ENCODE measurements at regions not wholly inside any gene's neighbourhood (a gene's known extent, or its start where the extent isn't known, plus 50 kb on each side); places are given as distances from the start of the nearest gene placed in this dataset.
"Not testable (repeated sequence)": the region's sequence is repeated elsewhere in the genome, so short reads cannot be mapped to it uniquely, and the experiment has no call there.

GRCh38 chr7:26964156-26964808, 99.9 kb upstream of the SKAP2 start:
- in situ Hi-C loops (cut with HindIII; ENCODE audit: low pct_ligation_motif_present, low pct_unique_long_range_greater_than_20kb, low sequenced_read_pairs) = no loop called here
- no peak for DNase-seq

- DNase-seq = peak; percentile 46
- in situ Hi-C loops (cut with HindIII; ENCODE audit: low pct_ligation_motif_present, low pct_unique_long_range_greater_than_20kb, low sequenced_read_pairs) = no loop called here
These were observed 94.9 kb upstream of the SKAP2 start for GRCh38 chr7:26959290-26959689.

- in situ Hi-C loops (cut with HindIII; ENCODE audit: low pct_ligation_motif_present, low pct_unique_long_range_greater_than_20kb, low sequenced_read_pairs) = no loop called here
- DNase-seq = peak; percentile 91
These were observed 94.4 kb upstream of the SKAP2 start for GRCh38 chr7:26958834-26959233.

- no peak for DNase-seq
- in situ Hi-C loops (cut with HindIII; ENCODE audit: low pct_ligation_motif_present, low pct_unique_long_range_greater_than_20kb, low sequenced_read_pairs) = no loop called here
These were observed 91.1 kb upstream of the SKAP2 start for GRCh38 chr7:26955516-26955915.

GRCh38 chr7:26954951-26955350, 90.6 kb upstream of the SKAP2 start:
- in situ Hi-C loops (cut with HindIII; ENCODE audit: low pct_ligation_motif_present, low pct_unique_long_range_greater_than_20kb, low sequenced_read_pairs) = no loop called here
- no peak for DNase-seq

- in situ Hi-C loops (cut with HindIII; ENCODE audit: low pct_ligation_motif_present, low pct_unique_long_range_greater_than_20kb, low sequenced_read_pairs) = no loop called here
These were observed 87.1 kb upstream of the SKAP2 start for GRCh38 chr7:26951407-26951950.

GRCh38 chr7:26950889-26951288, 86.5 kb upstream of the SKAP2 start:
- in situ Hi-C loops (cut with HindIII; ENCODE audit: low pct_ligation_motif_present, low pct_unique_long_range_greater_than_20kb, low sequenced_read_pairs) = no loop called here
- no peak for DNase-seq

More at GRCh38 chr7:26951407-26951950, 87.1 kb upstream of the SKAP2 start:
- no peak for DNase-seq

GRCh38 chr7:26949319-26949718, 84.9 kb upstream of the SKAP2 start:
- in situ Hi-C loops (cut with HindIII; ENCODE audit: low pct_ligation_motif_present, low pct_unique_long_range_greater_than_20kb, low sequenced_read_pairs) = no loop called here
- no peak for DNase-seq

GRCh38 chr7:26948617-26949118, 84.3 kb upstream of the SKAP2 start:
- in situ Hi-C loops (cut with HindIII; ENCODE audit: low pct_ligation_motif_present, low pct_unique_long_range_greater_than_20kb, low sequenced_read_pairs) = no loop called here
- DNase-seq = no peak

GRCh38 chr7:26944501-26945358, 80.3 kb upstream of the SKAP2 start:
- in situ Hi-C loops (cut with HindIII; ENCODE audit: low pct_ligation_motif_present, low pct_unique_long_range_greater_than_20kb, low sequenced_read_pairs) = no loop called here
- DNase-seq = no peak

- DNase-seq = peak; percentile 91
- in situ Hi-C loops (cut with HindIII; ENCODE audit: low pct_ligation_motif_present, low pct_unique_long_range_greater_than_20kb, low sequenced_read_pairs) = no loop called here
These were observed 73.7 kb upstream of the SKAP2 start for GRCh38 chr7:26937939-26938623.

- in situ Hi-C loops (cut with HindIII; ENCODE audit: low pct_ligation_motif_present, low pct_unique_long_range_greater_than_20kb, low sequenced_read_pairs) = no loop called here
These were observed 72.9 kb upstream of the SKAP2 start for GRCh38 chr7:26937306-26937705.

GRCh38 chr7:26932616-26933015, 68.2 kb upstream of the SKAP2 start:
- DNase-seq; in situ Hi-C loops (cut with HindIII; ENCODE audit: low pct_ligation_motif_present, low pct_unique_long_range_greater_than_20kb, low sequenced_read_pairs): not testable (repeated sequence)

More at GRCh38 chr7:26937306-26937705, 72.9 kb upstream of the SKAP2 start:
- DNase-seq = no peak

GRCh38 chr7:26930845-26931244, 66.5 kb upstream of the SKAP2 start:
- no peak for DNase-seq
- in situ Hi-C loops (cut with HindIII; ENCODE audit: low pct_ligation_motif_present, low pct_unique_long_range_greater_than_20kb, low sequenced_read_pairs) = no loop called here

- in situ Hi-C loops (cut with HindIII; ENCODE audit: low pct_ligation_motif_present, low pct_unique_long_range_greater_than_20kb, low sequenced_read_pairs) = no loop called here
- DNase-seq = no peak
These were observed 65.8 kb upstream of the SKAP2 start for GRCh38 chr7:26930201-26930600.

- in situ Hi-C loops (cut with HindIII; ENCODE audit: low pct_ligation_motif_present, low pct_unique_long_range_greater_than_20kb, low sequenced_read_pairs) = no loop called here
- no peak for DNase-seq
These were observed 64.4 kb upstream of the SKAP2 start for GRCh38 chr7:26928703-26929347.

GRCh38 chr7:26925768-26926167, 61.4 kb upstream of the SKAP2 start:
- in situ Hi-C loops (cut with HindIII; ENCODE audit: low pct_ligation_motif_present, low pct_unique_long_range_greater_than_20kb, low sequenced_read_pairs) = no loop called here

GRCh38 chr7:26924149-26924767, 59.9 kb upstream of the SKAP2 start:
- in situ Hi-C loops (cut with HindIII; ENCODE audit: low pct_ligation_motif_present, low pct_unique_long_range_greater_than_20kb, low sequenced_read_pairs) = no loop called here
- no peak for DNase-seq

More at GRCh38 chr7:26925768-26926167, 61.4 kb upstream of the SKAP2 start:
- no peak for DNase-seq
